DND-41 (cell line): ENCODE measurements at regions not wholly inside any gene's neighbourhood (a gene's known extent, or its start where the extent isn't known, plus 50 kb on each side); places are given as distances from the start of the nearest gene placed in this dataset.

Source experiments
- ATAC-seq: fragments of 200-7000 bp; cut with Tn5 transposase; 3 replicates; pipeline ENCODE4 v1.9.1; 2021; ENCODE audit warnings: low read depth; ENCODE audit not compliant: insufficient read depth
- DNase-seq: peaks from one replicate; pipeline ENCODE4 v3.0.0-alpha.2; 2020
- H2AFZ ChIP-seq: 2 replicates; pipeline ENCODE4 v1.6.0; 2012; ENCODE audit warnings: low read depth, low read length
- H3K27ac ChIP-seq: 2 replicates; pipeline ENCODE4 v1.5.1; 2012; ENCODE audit warnings: low read length, inconsistent platforms
- H3K27me3 ChIP-seq: fragments of 200-600 bp; sonication (generic); 2 replicates; pipeline ENCODE4 v1.6.0; 2012; ENCODE audit warnings: low read length, mild to moderate bottlenecking, inconsistent platforms; ENCODE audit not compliant: insufficient read depth, poor library complexity
- H3K36me3 ChIP-seq: 2 replicates; pipeline ENCODE4 v1.5.1; 2012; ENCODE audit warnings: low read length, inconsistent platforms; ENCODE audit not compliant: insufficient read depth
- H3K4me1 ChIP-seq: 2 replicates; pipeline ENCODE4 v1.5.1; 2012; ENCODE audit warnings: mild to moderate bottlenecking, low read length; ENCODE audit not compliant: insufficient read depth
- H3K4me2 ChIP-seq: 2 replicates; pipeline ENCODE4 v1.6.0; 2012; ENCODE audit warnings: mild to moderate bottlenecking, moderate library complexity, low read length, inconsistent platforms; ENCODE audit not compliant: insufficient read depth
- H3K4me3 ChIP-seq, 2 experiments: fragments of 200-600 bp in 1 of 2; shearing (Covaris generic) in 1 of 2; 2 replicates each; pipeline ENCODE4 v1.5.1; 2012 to 2016; ENCODE audit warnings: inconsistent platforms in 2 of 2, low read length in 2 of 2, mild to moderate bottlenecking in 2 of 2, low read depth in 1 of 2, moderate library complexity in 1 of 2
- H3K79me2 ChIP-seq: 2 replicates; pipeline ENCODE4 v1.6.0; 2012; ENCODE audit warnings: low read length, inconsistent platforms; ENCODE audit not compliant: insufficient read depth
- H3K9ac ChIP-seq: 2 replicates; pipeline ENCODE4 v1.6.0; 2012; ENCODE audit warnings: low read depth, mild to moderate bottlenecking, inconsistent platforms, low read length, moderate library complexity
- H3K9me3 ChIP-seq: 2 replicates; pipeline ENCODE4 v1.5.1; 2012; ENCODE audit warnings: low read length, moderate library complexity, mild to moderate bottlenecking, inconsistent platforms; ENCODE audit not compliant: insufficient read depth, severe bottlenecking
- H4K20me1 ChIP-seq: 2 replicates; pipeline ENCODE4 v1.6.0; 2012; ENCODE audit warnings: low read length; ENCODE audit not compliant: insufficient read depth
- EZH2 ChIP-seq: IDR thresholded peaks from 3 replicates; pipeline ENCODE4 v1.6.1; 2012; ENCODE audit warnings: borderline replicate concordance, low read depth, mild to moderate bottlenecking, moderate library complexity, low read length, inconsistent platforms; ENCODE audit not compliant: severe bottlenecking
- TF ChIP-seq, protein P1 (sequence below): IDR thresholded peaks from 2 replicates; pipeline ENCODE4 v1.5.1; 2012; ENCODE audit warnings: borderline replicate concordance, low read length, moderate library complexity, mild to moderate bottlenecking; ENCODE audit not compliant: poor library complexity, severe bottlenecking; ENCODE audit errors: extremely low read depth

DNA sequence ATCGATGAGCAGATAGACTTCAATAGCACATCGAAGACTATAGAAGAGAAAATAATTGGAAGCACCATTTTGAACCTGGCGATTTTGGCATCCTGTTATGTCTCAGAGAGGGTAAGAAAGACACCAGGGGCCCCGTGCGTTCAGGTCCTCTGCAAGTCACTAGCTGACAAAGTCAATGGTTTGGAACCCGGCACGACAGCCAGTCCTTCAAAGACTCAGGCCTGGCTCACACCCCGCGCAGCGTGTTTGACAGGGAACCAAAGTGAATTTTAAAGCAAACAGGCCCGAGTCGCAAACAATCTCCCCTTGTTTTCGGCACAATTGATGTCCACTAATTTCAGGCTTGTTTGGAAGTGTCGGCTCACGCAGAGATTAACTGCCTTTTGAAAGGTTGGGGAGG lies 716.6 kb downstream of the BRD1 start:
- DNase-seq (no peak), ATAC-seq (no peak)
- Histone ChIP-seq H4K20me1 (no peaks in the 10 kb centered on the region; the same call in none of the 2 replicates), H3K4me2 (no peak overlapping the region), H3K9ac (no peak overlapping the region), H3K79me2 (no peaks in the 10 kb centered on the region), H3K9me3 (no peaks in the 10 kb centered on the region), H2AFZ (no peak overlapping the region), H3K36me3 (no peaks in the 10 kb centered on the region), H3K27me3 (peaks cover 9% of the 10 kb centered on the region), H3K4me3 (no peak overlapping the region), H3K4me1 (no peaks in the 10 kb centered on the region), H3K27ac (no peak overlapping the region)
- no peak for TF ChIP-seq EZH2
- TF ChIP-seq, protein P1, sequence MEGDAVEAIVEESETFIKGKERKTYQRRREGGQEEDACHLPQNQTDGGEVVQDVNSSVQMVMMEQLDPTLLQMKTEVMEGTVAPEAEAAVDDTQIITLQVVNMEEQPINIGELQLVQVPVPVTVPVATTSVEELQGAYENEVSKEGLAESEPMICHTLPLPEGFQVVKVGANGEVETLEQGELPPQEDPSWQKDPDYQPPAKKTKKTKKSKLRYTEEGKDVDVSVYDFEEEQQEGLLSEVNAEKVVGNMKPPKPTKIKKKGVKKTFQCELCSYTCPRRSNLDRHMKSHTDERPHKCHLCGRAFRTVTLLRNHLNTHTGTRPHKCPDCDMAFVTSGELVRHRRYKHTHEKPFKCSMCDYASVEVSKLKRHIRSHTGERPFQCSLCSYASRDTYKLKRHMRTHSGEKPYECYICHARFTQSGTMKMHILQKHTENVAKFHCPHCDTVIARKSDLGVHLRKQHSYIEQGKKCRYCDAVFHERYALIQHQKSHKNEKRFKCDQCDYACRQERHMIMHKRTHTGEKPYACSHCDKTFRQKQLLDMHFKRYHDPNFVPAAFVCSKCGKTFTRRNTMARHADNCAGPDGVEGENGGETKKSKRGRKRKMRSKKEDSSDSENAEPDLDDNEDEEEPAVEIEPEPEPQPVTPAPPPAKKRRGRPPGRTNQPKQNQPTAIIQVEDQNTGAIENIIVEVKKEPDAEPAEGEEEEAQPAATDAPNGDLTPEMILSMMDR = no peak

DNA sequence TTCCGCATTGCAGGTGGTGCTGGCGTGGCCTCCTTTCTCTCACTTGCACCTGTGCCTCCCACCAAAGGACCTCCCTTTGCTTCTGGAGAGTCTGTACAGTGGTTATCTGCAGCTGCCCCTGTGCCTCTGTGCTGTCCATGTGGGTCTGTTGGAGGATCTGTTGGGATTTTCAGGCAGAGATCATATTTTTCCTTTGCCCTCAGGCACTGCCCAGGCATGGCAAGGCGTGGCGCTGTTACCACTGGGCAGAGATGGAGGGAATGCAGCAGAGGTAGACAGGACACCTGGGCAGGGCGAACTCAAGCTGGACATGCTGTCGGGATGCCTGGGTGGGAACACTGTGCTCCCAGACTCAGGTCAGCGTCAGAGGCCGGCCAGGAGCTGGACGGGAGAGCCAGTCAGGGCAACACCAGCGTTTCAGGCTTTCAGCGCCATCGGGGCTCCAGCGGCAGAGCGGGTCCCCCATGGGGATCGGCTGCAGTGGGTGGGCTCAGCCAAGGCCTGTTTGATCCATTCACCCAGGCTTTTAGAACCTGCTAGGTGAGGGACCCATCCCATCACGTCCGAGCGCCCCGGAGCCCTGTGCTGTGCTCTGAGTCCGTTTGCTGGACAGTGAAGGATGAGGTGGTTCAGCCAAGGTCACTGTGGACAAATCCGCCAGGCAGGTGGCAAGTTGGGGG lies 718.9 kb downstream of the BRD1 start:
- no peak overlapping the region for H3K9ac ChIP-seq
- no peak overlapping the region for H3K4me2 ChIP-seq
- H4K20me1 ChIP-seq = peaks cover 3% of the 10 kb centered on the region
- no peaks in the 10 kb centered on the region for H3K9me3 ChIP-seq
- H2AFZ ChIP-seq = no peak overlapping the region
- H3K4me3 ChIP-seq = no peak overlapping the region
- peaks cover 18% of the 10 kb centered on the region for H3K27me3 ChIP-seq
- no peaks in the 10 kb centered on the region for H3K4me1 ChIP-seq
- DNase-seq (no peak), ATAC-seq (no peak)
- no peaks in the 10 kb centered on the region for H3K79me2 ChIP-seq
- no peak for TF ChIP-seq EZH2
- TF ChIP-seq, protein P1 = no peak
- no peak overlapping the region for H3K27ac ChIP-seq
- H3K36me3 ChIP-seq = no peaks in the 10 kb centered on the region

DNA sequence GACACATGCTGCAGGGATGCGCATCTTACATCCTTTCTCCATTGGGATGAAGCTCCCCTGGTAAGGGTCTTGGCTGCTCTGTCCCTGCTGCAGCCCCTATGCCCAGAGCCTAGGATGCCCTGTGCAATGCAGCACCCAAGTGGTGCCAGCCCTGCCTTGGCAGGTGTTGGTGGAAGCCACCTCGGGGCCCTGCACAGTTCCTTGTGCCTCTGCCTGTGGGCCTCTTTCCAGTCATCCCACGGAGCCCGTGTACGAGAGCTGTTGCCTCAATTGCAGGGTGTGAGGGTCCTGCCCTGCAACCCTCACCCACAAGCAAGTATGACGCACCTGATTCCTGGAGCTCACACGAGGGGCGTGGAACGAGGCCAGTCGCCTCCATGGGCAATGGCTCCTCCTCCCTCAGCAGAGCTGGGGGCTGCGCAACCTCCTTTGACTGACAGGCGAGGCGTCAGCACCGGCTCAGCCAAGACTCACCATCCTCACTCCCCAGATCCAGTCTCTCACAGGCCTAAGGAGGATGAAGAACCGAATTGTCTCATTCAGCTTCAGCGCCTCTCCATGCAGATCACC lies 719.6 kb downstream of the BRD1 start:
- ATAC-seq = no peak
- no peak overlapping the region for H2AFZ ChIP-seq
- H3K27me3 ChIP-seq = peaks cover 18% of the 10 kb centered on the region
- no peak overlapping the region for H3K9ac ChIP-seq
- no peaks in the 10 kb centered on the region for H3K4me1 ChIP-seq
- TF ChIP-seq, protein P1 = no peak
- TF ChIP-seq EZH2 = no peak
- H3K79me2 ChIP-seq = no peaks in the 10 kb centered on the region
- H3K9me3 ChIP-seq = no peaks in the 10 kb centered on the region
- no peak for DNase-seq
- no peak overlapping the region for H3K27ac ChIP-seq
- no peak overlapping the region for H3K4me3 ChIP-seq
- peaks cover 3% of the 10 kb centered on the region for H4K20me1 ChIP-seq
- H3K36me3 ChIP-seq = no peaks in the 10 kb centered on the region
- no peak overlapping the region for H3K4me2 ChIP-seq
